Activated naive CD8-positive, alpha-beta T cell treated with anti-CD3 and anti-CD28 coated beads, Interleukin-2, amount 10 ng/mL, durations not matched to agents 7 days and 5 days (primary cell): ENCODE measurements at regions not wholly inside any gene's neighbourhood (a gene's known extent, or its start where the extent isn't known, plus 50 kb on each side); places are given as distances from the start of the nearest gene placed in this dataset.
A peak's percentile ranks its signal among the peaks of the same experiment; 100 is the strongest.

Experiments
- ATAC-seq: fragments of 150-1000 bp; cut with Tn5 transposase; one replicate; pipeline ENCODE4 v1.10.0; 2021; ENCODE audit warnings: low read depth, moderate library complexity
- POLR2A ChIA-PET: fragments of 350-600 bp; sonication (Branson Sonifier 250); formaldehyde crosslinking; loops from one replicate; lab custom pipeline; 2021; ENCODE audit warnings: antibody characterized with exemption; lab: Charles Lee
- DNase-seq: peaks from one replicate; pipeline ENCODE4 v3.0.0; 2021
- H3K27ac Mint-ChIP-seq: one replicate; pipeline ENCODE4 v1.8.0; 2022; ENCODE audit warnings: mild to moderate bottlenecking, mixed read lengths
- H3K27me3 Mint-ChIP-seq: one replicate; pipeline ENCODE4 v1.8.0; 2022; ENCODE audit warnings: mild to moderate bottlenecking, moderate library complexity, mixed read lengths
- H3K36me3 Mint-ChIP-seq: one replicate; pipeline ENCODE4 v1.8.0; 2021; ENCODE audit warnings: mild to moderate bottlenecking, mixed read lengths
- H3K4me1 Mint-ChIP-seq: one replicate; pipeline ENCODE4 v1.8.0; 2021; ENCODE audit warnings: mixed read lengths
- H3K4me3 Mint-ChIP-seq: one replicate; pipeline ENCODE4 v1.8.0; 2022; ENCODE audit warnings: mild to moderate bottlenecking, moderate library complexity, mixed read lengths
- H3K9me3 Mint-ChIP-seq: one replicate; pipeline ENCODE4 v1.8.0; 2021; ENCODE audit warnings: mixed read lengths

GRCh38 chr2:217208867-217209266 is 349.0 kb upstream of the TNP1 start:
- DNase-seq (no peak), ATAC-seq (no peak)
- Mint-ChIP-seq H3K27ac (no peak overlapping the region), H3K4me1 (peaks cover 10% of the 10 kb centered on the region), H3K9me3 (peaks cover 6% of the 10 kb centered on the region), H3K4me3 (no peak overlapping the region), H3K36me3 (no peaks in the 10 kb centered on the region), H3K27me3 (peaks cover 17% of the 10 kb centered on the region)
- POLR2A ChIA-PET: no interaction called here

GRCh38 chr2:217207699-217208010 is 347.8 kb upstream of the TNP1 start:
- POLR2A ChIA-PET: no interaction called here
- DNase-seq (no peak), ATAC-seq (no peak)
- Mint-ChIP-seq H3K9me3 (peaks cover 15% of the 10 kb centered on the region), H3K4me3 (no peak overlapping the region), H3K36me3 (peaks cover 2% of the 10 kb centered on the region), H3K27ac (no peak overlapping the region), H3K27me3 (peaks cover 18% of the 10 kb centered on the region), H3K4me1 (peaks cover 10% of the 10 kb centered on the region)

GRCh38 chr2:217206907-217207698 is 347.2 kb upstream of the TNP1 start:
- POLR2A ChIA-PET: no interaction called here
- DNase-seq (no peak), ATAC-seq (no peak)
- Mint-ChIP-seq H3K36me3 (peaks cover 2% of the 10 kb centered on the region), H3K4me1 (peaks cover 10% of the 10 kb centered on the region), H3K27me3 (peaks cover 16% of the 10 kb centered on the region), H3K9me3 (peaks cover 15% of the 10 kb centered on the region), H3K4me3 (no peak overlapping the region), H3K27ac (no peak overlapping the region)

- POLR2A ChIA-PET: no interaction called here
- no peak overlapping the region for H3K27ac Mint-ChIP-seq
- no peak overlapping the region for H3K4me3 Mint-ChIP-seq
- H3K9me3 Mint-ChIP-seq: peaks cover 15% of the 10 kb centered on the region
- peaks cover 19% of the 10 kb centered on the region for H3K27me3 Mint-ChIP-seq
- peaks cover 10% of the 10 kb centered on the region for H3K4me1 Mint-ChIP-seq
- DNase-seq (no peak), ATAC-seq (peak; percentile 70)
- H3K36me3 Mint-ChIP-seq: peaks cover 2% of the 10 kb centered on the region
These were observed 346.3 kb upstream of the TNP1 start for GRCh38 chr2:217206016-217206725.

GRCh38 chr2:217204358-217204757 is 344.5 kb upstream of the TNP1 start:
- no peak for ATAC-seq
- Mint-ChIP-seq H3K27me3 (peaks cover 25% of the 10 kb centered on the region), H3K27ac (no peak overlapping the region), H3K9me3 (peaks cover 12% of the 10 kb centered on the region), H3K36me3 (peaks cover 2% of the 10 kb centered on the region), H3K4me1 (peaks cover 10% of the 10 kb centered on the region), H3K4me3 (no peak overlapping the region)
- no peak for DNase-seq
- POLR2A ChIA-PET: no interaction called here

GRCh38 chr2:217203086-217203485 is 343.2 kb upstream of the TNP1 start:
- Mint-ChIP-seq H3K27me3 (peaks cover 25% of the 10 kb centered on the region), H3K4me1 (peaks cover 10% of the 10 kb centered on the region), H3K9me3 (peaks cover 12% of the 10 kb centered on the region), H3K36me3 (peaks cover 2% of the 10 kb centered on the region), H3K27ac (no peak overlapping the region), H3K4me3 (no peak overlapping the region)
- no peak for ATAC-seq
- no peak for DNase-seq
- POLR2A ChIA-PET: no interaction called here

GRCh38 chr2:217199255-217199630 is 339.4 kb upstream of the TNP1 start:
- peaks cover 13% of the 10 kb centered on the region for H3K9me3 Mint-ChIP-seq
- no peak for ATAC-seq
- H3K4me1 Mint-ChIP-seq: no peaks in the 10 kb centered on the region
- no peak for DNase-seq
- H3K36me3 Mint-ChIP-seq: peaks cover 4% of the 10 kb centered on the region
- no peak overlapping the region for H3K27ac Mint-ChIP-seq
- H3K27me3 Mint-ChIP-seq: peaks cover 20% of the 10 kb centered on the region
- H3K4me3 Mint-ChIP-seq: no peak overlapping the region
- POLR2A ChIA-PET: no interaction called here

- no peaks in the 10 kb centered on the region for H3K4me1 Mint-ChIP-seq
- peaks cover 3% of the 10 kb centered on the region for H3K36me3 Mint-ChIP-seq
- POLR2A ChIA-PET: no interaction called here
- no peak overlapping the region for H3K27ac Mint-ChIP-seq
- DNase-seq (no peak), ATAC-seq (no peak)
- H3K9me3 Mint-ChIP-seq: peaks cover 6% of the 10 kb centered on the region
- peaks cover 22% of the 10 kb centered on the region for H3K27me3 Mint-ChIP-seq
- H3K4me3 Mint-ChIP-seq: no peak overlapping the region
These were observed 336.0 kb upstream of the TNP1 start for GRCh38 chr2:217195658-217196446.

GRCh38 chr2:217195016-217195415 is 335.2 kb upstream of the TNP1 start:
- DNase-seq: no peak
- no peak overlapping the region for H3K27ac Mint-ChIP-seq
- H3K4me1 Mint-ChIP-seq: no peaks in the 10 kb centered on the region
- ATAC-seq: no peak
- POLR2A ChIA-PET: no interaction called here
- no peak overlapping the region for H3K4me3 Mint-ChIP-seq
- peaks cover 6% of the 10 kb centered on the region for H3K9me3 Mint-ChIP-seq
- H3K27me3 Mint-ChIP-seq: peaks cover 18% of the 10 kb centered on the region
- H3K36me3 Mint-ChIP-seq: peaks cover 3% of the 10 kb centered on the region

- H3K4me3 Mint-ChIP-seq: no peak overlapping the region
- peaks cover 6% of the 10 kb centered on the region for H3K9me3 Mint-ChIP-seq
- ATAC-seq (no peak), DNase-seq (no peak)
- no peak overlapping the region for H3K27ac Mint-ChIP-seq
- POLR2A ChIA-PET: no interaction called here
- peaks cover 16% of the 10 kb centered on the region for H3K27me3 Mint-ChIP-seq
- H3K4me1 Mint-ChIP-seq: no peaks in the 10 kb centered on the region
- H3K36me3 Mint-ChIP-seq: peaks cover 3% of the 10 kb centered on the region
These were observed 333.8 kb upstream of the TNP1 start for GRCh38 chr2:217193431-217194340.

GRCh38 chr2:217192366-217192765 is 332.5 kb upstream of the TNP1 start:
- ATAC-seq (no peak), DNase-seq (no peak)
- Mint-ChIP-seq H3K27ac (no peak overlapping the region), H3K4me3 (no peak overlapping the region), H3K36me3 (peaks cover 3% of the 10 kb centered on the region), H3K4me1 (no peaks in the 10 kb centered on the region), H3K9me3 (peaks cover 7% of the 10 kb centered on the region), H3K27me3 (peaks cover 19% of the 10 kb centered on the region)
- POLR2A ChIA-PET: no interaction called here

- Mint-ChIP-seq H3K27me3 (peaks cover 21% of the 10 kb centered on the region), H3K27ac (no peak overlapping the region), H3K9me3 (peaks cover 8% of the 10 kb centered on the region), H3K4me1 (no peaks in the 10 kb centered on the region), H3K4me3 (no peak overlapping the region), H3K36me3 (no peaks in the 10 kb centered on the region)
- POLR2A ChIA-PET: no interaction called here
- no peak for ATAC-seq
- DNase-seq: no peak
These were observed 329.9 kb upstream of the TNP1 start for GRCh38 chr2:217189747-217190146.

GRCh38 chr2:217189131-217189530 is 329.3 kb upstream of the TNP1 start:
- no peak overlapping the region for H3K4me3 Mint-ChIP-seq
- peaks cover 21% of the 10 kb centered on the region for H3K27me3 Mint-ChIP-seq
- POLR2A ChIA-PET: no interaction called here
- no peaks in the 10 kb centered on the region for H3K4me1 Mint-ChIP-seq
- H3K27ac Mint-ChIP-seq: no peak overlapping the region
- DNase-seq (no peak), ATAC-seq (no peak)
- no peaks in the 10 kb centered on the region for H3K36me3 Mint-ChIP-seq
- peaks cover 8% of the 10 kb centered on the region for H3K9me3 Mint-ChIP-seq
